ENCODE measurements at regions not wholly inside any gene's neighbourhood (a gene's known extent, or its start where the extent isn't known, plus 50 kb on each side); places are given as distances from the start of the nearest gene placed in this dataset.

DNA sequence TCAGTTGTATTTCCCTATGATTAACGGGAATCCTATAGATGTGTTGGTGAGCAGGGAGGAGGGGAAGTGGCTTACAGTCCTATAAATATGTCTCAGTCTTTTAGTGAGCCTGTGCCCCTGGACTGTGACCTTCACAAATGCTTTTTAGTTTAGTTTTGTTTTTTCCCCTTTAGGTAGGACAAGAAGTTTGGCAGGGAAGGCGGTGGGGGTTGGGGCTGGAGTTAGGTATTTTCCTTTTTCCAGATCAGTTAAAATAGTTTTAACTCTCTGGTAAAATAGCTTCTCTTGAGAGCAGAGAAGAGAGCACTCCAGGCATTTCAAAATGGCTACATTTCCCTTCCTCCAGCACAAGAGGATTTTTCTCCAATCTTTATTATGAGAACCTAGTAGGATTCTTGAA lies 272.1 kb downstream of the SPATA31D1 start:
- intact Hi-C loops (cut with DNase I) = no loop called here
- ATAC-seq (no peak), DNase-seq (no peak)
- no peaks in the 10 kb centered on the region for H3K27me3 ChIP-seq
- no peak overlapping the region for H3K4me3 ChIP-seq
- H3K36me3 ChIP-seq = no peaks in the 10 kb centered on the region
- TF ChIP-seq, protein P1, sequence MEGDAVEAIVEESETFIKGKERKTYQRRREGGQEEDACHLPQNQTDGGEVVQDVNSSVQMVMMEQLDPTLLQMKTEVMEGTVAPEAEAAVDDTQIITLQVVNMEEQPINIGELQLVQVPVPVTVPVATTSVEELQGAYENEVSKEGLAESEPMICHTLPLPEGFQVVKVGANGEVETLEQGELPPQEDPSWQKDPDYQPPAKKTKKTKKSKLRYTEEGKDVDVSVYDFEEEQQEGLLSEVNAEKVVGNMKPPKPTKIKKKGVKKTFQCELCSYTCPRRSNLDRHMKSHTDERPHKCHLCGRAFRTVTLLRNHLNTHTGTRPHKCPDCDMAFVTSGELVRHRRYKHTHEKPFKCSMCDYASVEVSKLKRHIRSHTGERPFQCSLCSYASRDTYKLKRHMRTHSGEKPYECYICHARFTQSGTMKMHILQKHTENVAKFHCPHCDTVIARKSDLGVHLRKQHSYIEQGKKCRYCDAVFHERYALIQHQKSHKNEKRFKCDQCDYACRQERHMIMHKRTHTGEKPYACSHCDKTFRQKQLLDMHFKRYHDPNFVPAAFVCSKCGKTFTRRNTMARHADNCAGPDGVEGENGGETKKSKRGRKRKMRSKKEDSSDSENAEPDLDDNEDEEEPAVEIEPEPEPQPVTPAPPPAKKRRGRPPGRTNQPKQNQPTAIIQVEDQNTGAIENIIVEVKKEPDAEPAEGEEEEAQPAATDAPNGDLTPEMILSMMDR (IDR thresholded peaks at IDR 0.05) = no peak
- 62 to 72% methylated on average over 2 of the region's 2 CpGs for WGBS, 2 donors
- H3K27ac ChIP-seq = no peak overlapping the region
- no peaks in the 10 kb centered on the region for H3K9me3 ChIP-seq
- no peaks in the 10 kb centered on the region for H3K4me1 ChIP-seq

DNA sequence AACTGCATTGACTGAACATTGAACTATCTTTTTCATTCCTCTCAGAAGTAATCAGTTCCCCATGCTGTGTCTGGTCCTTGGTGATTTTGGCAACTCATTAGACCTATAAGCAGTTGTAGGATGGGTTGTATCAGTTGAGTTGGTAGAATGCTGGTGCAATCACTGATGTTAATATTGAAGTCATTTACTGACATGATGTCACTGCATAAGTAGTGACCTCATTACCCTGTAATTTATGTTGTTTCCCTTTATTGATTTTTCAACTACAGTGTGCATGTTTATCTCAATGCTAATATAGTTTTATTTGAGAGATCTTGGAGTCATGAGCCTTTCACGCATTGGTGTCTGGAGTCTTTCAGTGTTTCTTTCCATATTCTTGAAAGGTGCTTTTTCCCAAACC lies 275.0 kb downstream of the SPATA31D1 start:
- WGBS, 2 donors = 95 to 100% methylated on average over 1 of the region's 1 CpG
- H3K27ac ChIP-seq = no peak overlapping the region
- no peak overlapping the region for H3K4me3 ChIP-seq
- no peaks in the 10 kb centered on the region for H3K9me3 ChIP-seq
- TF ChIP-seq, protein P1 (IDR thresholded peaks at IDR 0.05) = no peak
- DNase-seq (no peak), ATAC-seq (no peak)
- H3K4me1 ChIP-seq = no peaks in the 10 kb centered on the region
- no peaks in the 10 kb centered on the region for H3K36me3 ChIP-seq
- intact Hi-C loops (cut with DNase I) = no loop called here
- no peaks in the 10 kb centered on the region for H3K27me3 ChIP-seq

- no peak for DNase-seq
- intact Hi-C loops (cut with DNase I) = no loop called here
- H3K9me3 ChIP-seq = peaks cover 0 to 3% (median 0%) of the 10 kb centered on the region in 11 donors
- no peak for ATAC-seq
- WGBS, 2 donors = 88 to 89% methylated on average over 1 of the region's 1 CpG
- H3K27ac ChIP-seq = no peak overlapping the region
- H3K4me3 ChIP-seq = no peak overlapping the region
- peaks cover 0 to 3% (median 0%) of the 10 kb centered on the region in 9 donors for H3K4me1 ChIP-seq
- no peaks in the 10 kb centered on the region for H3K27me3 ChIP-seq
- no peaks in the 10 kb centered on the region for H3K36me3 ChIP-seq
- TF ChIP-seq, protein P1 (IDR thresholded peaks at IDR 0.05) = no peak
These were observed 282.6 kb downstream of the SPATA31D1 start for GRCh38 chr9:82271106-82271561.

GRCh38 chr9:82273121-82273520 lies 284.5 kb downstream of the SPATA31D1 start:
- Histone ChIP-seq H3K9me3 (peaks cover 0 to 3% (median 0%) of the 10 kb centered on the region in 11 donors), H3K27ac (no peak overlapping the region), H3K27me3 (no peaks in the 10 kb centered on the region), H3K4me3 (no peak overlapping the region), H3K4me1 (peaks cover 0 to 3% (median 0%) of the 10 kb centered on the region in 9 donors), H3K36me3 (no peaks in the 10 kb centered on the region)
- DNase-seq (no peak), ATAC-seq (no peak)
- intact Hi-C loops (cut with DNase I) = no loop called here
- TF ChIP-seq, protein P1 (IDR thresholded peaks at IDR 0.05) = no peak
- 41 to 45% methylated on average over 1 of the region's 1 CpG for WGBS, 2 donors

Data from heart right ventricle (tissue), 16 donors.